ENCODE measurements at regions not wholly inside any gene's neighbourhood (a gene's known extent, or its start where the extent isn't known, plus 50 kb on each side); places are given as distances from the start of the nearest gene placed in this dataset.

DNA sequence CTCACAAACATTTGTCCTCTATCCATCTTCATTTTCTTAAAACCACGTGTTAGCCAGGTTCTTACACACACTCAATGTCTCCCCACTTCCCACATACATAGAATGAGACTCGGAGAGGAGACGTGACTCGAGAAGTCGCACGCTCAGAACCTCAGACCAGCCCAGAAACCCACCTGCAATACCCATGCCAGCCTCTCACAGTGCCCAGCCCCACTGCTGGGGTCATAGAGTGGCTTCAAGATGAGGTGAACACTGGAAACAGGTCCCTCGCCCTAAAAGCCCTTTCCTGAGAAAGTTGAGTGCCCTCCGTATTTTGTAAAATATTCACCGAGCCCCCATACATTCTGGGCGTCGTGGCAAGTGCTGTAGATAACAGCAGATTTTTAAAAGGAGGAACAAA, 487.4 kb downstream of the EIPR1 start:
- ATAC-seq, result no peak

DNA sequence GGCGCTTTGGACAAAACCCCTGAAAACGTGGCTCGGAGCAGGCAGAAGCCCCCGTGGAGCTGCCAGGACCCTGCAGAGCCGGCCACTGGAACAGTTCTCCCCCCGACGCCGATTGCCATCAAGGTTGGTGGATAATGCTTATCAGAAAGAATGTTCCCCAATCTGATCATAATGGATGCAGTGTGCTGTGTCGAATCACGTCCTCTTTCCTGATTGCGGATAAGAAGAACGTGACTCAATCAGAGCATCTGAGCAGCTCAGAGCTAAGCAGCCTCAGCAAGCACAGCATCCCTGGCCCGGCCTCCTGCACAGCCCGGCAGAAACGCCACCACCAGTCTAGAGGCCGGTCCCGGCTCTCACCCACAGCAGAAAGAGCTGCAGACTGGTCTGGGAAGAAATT, 488.0 kb downstream of the EIPR1 start:
- no peak for ATAC-seq

DNA sequence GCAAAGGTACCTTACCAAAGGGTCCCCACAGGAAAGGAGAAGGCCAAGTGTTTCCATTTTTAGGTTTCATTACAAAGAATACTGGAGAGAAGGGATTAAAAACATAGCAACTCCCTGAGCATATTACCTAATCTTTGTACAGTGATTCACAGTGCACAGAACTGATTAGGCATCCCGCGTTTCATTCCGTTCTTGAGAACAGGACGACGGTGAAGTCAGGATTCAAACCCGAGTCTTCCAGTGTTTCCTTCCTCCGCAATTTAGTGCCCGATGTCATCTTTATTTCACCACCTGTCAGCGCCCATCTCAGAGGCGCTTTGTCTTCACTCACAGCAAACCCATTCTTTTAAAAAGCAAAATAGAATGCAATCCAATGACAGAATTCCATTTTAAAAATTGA, 488.5 kb downstream of the EIPR1 start:
- ATAC-seq, result no peak

DNA sequence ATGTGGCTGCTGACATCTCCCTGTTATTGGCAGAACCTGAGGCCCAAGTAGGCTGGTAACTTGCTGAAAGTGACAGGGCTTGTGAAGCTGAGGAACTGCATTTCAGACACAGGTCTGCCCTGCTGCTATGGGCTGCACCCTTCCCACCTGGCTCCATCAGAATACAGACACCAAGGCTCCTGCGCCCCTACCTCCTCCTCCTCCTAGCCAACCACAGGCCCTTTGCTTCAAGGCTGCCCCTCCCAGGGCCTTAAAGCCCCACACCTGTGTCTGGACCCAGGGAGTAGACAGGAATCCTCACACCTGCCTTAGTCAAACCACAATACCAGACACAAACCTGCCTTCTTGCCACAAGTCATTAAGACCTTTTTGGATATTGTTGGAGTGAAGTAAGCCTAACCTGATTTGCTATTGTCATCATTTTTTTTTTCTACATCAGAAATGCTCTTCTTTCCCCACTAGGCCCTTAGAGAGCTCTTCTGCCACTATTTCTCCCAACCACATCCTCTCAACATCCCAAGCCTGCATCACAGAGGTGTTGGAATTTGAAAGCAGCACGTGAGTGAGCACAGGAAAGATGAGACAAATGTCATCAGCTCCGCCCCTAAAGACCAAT, 489.7 kb downstream of the EIPR1 start:
- ATAC-seq, result no peak

DNA sequence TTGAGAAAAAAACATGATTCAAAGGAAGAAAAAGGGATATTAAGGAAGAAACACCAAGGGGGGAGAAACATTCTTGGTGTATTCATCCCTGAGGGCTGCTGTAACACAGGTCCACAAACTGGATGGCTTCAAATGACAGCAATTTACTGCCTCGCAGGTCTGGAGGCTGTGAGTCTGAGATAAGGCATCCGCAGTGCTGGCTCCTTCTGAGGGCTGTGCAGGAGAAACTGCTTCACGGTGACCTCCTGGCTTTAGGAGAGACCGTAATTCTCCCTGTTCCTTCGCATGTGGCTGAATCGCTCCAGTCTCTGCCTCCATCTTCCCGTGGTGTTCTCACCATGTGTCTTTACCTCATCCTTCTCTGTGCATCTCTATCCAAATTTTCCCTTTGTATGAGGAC, 490.7 kb downstream of the EIPR1 start:
- no peak for ATAC-seq

DNA sequence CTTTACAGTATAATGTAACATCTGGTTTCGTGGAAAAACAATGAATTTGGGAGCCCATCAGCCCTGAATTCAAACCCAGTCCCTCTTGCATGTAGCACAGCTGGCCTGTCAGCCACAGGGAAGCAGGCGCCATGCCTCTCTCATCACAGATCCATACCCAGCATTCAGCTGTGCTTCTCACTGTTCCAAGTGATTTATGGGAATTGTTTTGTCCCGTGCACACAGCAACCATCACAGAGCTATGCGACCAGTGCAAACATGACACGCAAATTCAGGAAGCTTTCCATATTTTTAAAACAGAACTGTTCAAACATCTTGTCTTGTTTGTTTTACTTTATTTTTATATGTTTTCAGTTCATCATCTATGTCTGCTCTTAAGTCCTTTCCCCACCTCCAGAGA, 496.1 kb downstream of the EIPR1 start:
- no peak for ATAC-seq

DNA sequence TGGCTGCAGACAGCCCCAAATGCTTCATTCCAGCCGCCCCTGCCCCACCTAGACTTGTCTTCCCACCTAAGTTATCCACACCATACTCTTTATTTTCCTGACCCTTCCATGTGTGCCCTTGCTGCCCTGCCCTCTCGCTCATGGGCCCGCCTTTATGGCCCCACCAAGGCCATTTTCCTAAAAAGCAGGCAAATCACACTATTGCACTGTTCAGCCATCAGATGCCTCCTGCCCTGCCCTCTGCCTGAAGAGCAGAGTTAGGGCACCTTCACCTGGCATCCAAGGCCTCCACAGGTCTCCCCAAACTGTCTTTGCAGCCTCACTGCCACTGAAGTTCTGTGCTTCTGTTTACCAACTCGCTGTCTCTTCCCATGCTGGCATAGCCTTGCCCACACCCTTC, 496.7 kb downstream of the EIPR1 start:
- ATAC-seq, result no peak

DNA sequence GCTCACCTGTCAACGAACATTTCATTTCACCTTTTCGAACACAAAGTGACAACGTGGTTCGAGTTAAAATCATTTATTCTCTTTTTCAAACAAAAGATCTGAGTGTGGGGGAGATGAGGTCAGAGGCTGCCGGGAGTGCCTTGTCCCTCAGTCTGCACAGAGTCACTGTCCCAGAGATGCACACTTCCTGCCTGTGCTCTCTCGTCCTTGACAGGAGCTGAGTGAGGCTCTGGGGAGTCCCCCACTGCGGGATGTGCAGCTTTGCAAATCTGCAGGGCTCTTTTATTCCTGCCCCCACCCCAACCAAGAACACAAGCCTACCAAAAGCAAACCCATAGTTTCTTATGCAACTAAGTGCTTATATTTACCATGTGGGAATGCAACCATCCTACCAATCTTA, 497.8 kb downstream of the EIPR1 start:
- ATAC-seq, result no peak

DNA sequence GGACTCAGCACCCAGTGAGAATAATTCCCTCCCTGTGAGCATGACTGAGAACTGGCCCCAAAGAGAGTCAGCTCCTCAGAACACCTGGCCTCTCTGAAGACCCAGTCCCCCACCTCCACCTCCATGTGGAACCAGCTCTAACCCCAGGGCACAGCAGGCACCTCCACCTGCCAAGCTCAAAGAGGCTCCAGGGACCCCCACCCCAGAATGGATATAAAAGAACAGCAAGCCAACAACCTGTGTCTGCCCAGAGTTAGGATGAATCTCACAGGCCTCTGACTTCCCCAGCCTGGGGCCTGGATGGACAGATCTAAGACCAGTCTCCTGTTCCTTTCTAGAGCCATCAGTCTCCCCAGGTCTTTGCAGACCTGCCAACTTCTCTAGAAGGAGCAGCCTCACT, 498.5 kb downstream of the EIPR1 start:
- ATAC-seq, result no peak

DNA sequence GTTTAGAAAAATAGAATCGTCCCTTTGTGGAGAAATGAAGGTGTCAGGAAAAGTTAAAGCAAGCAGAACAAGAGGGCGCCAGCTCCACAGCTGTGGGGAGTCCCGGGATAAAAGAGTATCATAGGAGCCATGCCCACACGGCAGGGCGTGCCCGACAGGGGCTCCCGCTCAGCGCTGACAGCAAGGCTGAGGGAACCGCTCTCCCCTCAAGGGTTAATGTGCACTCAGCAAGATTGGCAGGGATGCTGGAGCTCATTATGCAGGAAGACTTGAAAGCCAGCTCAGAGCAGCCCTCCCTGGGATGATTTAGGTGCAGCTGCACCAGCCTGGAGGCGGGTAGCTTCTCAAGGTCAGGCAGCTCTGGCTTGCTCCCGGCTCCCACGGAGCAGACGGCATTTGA, 500.2 kb downstream of the EIPR1 start:
- no peak for ATAC-seq

DNA sequence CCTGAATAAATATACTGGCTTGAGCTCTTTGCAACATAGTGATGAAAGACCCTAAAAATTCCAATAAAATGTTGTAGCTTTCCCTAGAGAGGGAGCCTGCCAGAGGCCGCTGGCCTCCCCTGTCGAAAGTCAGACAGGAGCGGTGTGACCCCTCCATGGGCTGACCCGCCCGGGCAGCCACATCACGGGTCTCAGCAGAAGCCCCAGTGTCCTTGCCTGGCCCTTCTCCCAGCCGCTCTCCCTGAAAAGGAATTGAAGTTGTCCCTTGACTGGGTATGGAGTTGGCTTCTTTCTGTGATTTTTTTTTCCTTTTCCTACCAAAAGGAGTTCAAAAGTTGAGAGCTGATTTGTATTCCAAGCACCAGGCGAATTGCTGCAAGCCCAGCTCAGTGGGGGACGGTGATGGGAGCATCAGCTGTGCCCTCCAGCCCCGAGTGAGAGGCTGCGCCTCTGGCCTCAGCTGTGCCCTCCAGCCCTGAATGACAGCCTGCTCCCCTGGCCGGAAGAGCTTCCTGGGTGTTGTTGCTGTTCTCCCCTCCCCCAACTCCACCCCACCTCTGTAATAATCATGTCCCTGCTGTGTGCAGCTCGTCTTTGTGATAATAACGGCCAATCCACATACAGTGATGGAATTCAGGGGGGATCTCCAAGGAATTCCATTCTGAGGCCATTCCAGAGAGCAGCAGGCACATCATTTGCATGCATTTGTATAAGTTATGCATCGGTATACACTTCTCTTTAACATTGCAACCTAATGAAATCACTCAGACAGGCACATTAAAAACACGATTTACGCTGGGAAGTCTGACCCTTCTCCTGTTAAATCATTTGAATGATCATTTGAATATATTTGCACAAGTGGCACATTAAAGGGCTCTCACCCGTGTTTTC, 501.0 kb downstream of the EIPR1 start:
- no peak for ATAC-seq

DNA sequence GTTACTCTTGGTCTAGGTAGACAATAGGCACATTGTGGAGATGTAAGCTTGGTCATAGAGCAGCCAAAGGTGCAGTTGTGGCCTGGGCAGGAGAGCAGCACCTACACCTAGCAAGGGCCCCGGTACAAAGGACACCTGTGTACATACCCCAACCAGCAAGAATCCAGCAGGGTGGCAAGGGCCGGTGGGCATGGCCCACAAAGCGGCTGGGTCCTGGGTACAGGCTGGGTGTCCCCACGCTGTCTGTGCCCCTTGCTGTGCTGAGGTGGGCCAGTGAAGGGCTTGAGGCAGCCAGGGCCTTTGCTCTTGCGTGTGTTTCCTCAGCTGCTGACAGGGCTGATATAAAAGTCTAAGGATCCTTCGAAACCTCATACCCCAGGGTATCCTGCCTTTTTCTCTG, 501.8 kb downstream of the EIPR1 start:
- ATAC-seq, result no peak

DNA sequence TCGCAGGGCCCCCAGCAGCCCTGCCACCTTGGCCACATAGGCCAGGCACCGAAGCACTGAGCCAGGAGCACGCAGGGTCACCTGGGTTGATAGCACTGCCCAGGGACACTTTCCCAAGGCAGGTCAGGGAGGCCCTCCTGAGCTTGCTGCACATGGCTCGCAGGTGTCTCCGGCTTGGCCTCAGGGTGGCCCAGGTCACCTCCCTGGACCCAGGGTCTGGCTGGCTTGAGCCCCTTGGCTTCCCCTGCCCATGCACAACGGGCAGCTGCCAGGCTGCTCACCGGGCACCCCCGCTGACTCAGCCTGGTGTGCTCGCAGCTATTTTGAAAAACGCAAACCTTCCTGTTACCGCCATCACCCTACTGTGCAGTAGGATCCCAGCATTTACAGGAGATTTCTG, 502.3 kb downstream of the EIPR1 start:
- ATAC-seq, result no peak

DNA sequence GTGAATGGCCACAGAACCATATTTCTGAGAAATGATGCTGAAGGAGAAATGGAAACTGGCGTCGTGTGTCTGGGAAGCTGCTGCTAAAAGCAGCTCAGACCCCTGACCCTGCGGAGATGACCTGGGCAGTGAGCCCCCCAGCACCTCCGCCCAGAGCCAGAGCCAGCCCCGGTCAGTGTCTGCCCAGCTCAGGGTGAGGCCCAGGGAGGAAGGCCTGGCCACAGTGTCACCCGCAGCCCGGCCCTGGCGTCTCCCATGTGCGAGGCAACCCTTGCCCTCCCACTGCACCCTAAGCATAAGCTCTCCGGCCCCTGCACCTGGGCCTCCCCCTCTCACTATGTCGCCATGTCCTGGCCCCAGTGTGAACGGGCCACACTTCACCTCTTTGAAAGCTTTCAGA, 502.8 kb downstream of the EIPR1 start:
- no peak for ATAC-seq

DNA sequence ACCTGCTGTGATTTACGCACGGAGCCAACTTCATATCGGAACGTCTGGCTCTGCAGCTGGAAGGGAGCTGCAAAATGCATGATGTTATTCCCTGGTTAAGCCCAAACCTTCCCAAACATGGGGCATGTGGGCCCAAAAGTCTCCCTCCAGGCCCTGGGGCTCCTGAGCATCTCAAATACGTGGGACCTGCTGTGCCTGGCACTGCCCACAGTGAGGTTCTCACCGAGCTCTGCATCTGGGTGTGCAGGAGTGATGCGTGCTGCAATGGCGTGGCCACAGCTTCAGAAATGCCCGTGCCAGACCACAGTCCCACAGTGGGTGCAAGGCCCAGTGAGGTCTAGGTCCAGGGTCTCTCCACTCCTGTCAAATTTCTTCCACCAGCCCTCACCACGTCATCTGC, 503.3 kb downstream of the EIPR1 start:
- ATAC-seq, result no peak

DNA sequence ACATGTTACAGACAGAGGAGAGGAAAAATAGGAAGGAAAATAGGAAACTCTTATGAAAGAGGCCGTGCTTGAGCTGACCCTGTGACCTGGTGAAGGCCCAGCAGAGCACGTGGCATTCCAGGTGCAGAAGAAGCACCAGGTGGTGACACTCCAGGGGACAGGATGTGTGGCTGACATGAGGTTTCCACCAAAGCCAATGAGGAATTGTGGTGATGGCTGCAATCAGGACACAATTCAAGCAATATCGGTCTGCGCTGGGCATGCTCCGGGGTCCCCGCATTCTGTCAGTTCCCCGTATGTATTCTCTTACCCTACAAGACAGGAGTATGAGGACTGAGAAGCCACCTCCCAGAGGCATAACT, 504.2 kb downstream of the EIPR1 start:
- no peak for ATAC-seq

DNA sequence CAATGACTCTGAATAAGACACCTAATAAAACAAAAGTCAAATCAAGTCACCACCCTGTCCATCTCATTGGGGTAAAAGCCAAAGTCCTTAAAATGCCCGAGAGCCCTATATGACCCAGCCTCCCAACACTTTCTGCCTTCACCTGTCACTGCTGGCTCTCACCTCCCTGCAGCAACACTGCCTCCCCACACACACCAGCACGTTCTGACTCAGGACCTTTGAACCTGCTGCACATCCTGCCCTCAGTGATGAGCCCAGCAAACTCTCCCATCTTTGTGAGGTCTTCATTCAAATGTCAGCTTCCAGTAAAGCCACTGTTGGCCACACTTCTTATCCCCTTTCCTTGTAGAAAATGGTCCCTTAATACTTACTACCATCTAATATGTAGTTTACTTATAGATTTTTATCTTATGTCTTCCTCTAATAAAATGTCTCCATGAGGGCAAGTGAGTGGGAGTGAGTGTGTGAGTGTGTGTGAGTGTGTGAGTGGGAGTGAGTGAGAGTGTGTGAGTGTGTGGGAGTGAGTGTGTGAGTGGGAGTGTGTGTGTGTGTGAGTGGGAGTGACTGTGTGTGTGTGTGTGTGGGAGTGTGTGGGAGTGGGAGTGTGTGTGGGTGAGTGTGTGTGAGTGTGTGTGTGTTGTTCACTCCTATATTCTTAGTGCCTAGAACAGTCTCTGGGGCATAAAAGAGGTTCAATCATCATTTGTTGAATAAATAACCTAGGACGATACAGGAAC, 504.7 kb downstream of the EIPR1 start:
- ATAC-seq, result no peak

DNA sequence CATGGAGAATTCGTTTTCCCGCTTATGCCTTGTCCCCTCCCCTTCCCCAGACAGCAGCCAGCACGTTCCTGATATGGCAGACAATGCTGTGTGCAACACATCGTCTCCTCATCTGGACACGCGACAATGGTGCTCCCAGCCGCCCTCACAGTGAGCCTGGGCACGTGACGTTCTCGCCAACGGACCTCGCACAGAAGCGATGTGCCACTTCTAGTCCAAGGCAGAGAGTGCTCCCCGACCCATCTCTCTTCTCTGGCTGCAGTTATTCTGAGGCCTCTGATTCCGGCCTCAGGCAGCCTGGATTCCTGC, 505.4 kb downstream of the EIPR1 start:
- no peak for ATAC-seq

DNA sequence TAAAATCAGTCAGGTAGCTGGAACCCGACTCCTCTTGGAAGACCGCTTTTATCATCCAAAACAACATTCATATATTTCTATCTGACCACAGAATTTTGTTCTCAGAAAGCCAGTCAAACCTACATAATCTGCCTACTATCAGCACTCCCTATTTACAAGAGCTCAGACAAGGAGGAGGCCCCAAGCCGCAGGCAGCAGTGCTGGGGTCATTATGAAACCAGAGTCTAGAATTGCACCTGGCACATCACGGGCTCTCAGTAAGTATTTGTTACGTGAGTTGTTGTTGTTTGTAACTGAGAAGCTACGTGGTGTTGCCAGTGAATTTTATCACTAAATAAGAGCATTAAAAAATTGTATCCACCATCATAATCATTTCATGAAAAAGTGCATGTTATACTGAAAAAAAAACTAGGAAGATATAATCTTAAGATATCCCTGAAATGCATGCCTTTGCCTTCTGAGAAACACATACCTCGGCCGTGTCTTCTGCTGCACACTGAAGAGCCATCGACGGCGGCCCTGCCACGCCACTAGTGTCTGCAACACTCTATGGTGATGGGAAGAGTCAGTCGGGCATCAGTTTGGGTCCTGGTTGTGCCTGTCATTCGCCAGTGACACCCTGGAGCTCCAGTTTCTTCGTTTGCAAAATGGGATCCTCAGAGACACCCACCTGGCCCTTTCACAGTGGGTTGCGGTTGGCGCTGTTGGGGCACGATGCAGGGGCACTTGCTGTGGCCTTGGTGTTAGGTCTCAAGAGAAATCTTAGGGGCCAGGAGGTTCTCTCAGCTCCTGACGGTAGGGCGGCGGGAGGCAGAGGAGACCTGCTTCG, 505.9 kb downstream of the EIPR1 start:
- ATAC-seq, result no peak

DNA sequence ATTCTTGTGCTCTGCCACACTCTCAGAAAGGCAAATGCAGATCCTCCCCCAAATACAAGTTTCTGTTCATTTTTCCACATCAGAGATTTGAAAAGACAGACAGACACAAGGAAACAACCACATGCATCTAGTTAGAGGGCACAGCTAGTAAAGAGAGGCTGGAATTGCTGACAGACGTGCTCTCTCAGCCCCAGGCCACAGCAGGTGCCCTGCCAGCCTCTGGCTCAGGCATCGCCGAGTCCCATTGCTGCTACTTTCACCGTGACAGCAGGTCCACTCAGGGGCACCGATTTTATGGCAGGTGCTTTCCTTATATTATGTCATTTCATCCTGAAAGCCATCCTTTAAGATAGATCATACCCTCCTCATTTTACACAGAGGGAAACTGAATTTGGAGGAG, 507.5 kb downstream of the EIPR1 start:
- no peak for ATAC-seq

DNA sequence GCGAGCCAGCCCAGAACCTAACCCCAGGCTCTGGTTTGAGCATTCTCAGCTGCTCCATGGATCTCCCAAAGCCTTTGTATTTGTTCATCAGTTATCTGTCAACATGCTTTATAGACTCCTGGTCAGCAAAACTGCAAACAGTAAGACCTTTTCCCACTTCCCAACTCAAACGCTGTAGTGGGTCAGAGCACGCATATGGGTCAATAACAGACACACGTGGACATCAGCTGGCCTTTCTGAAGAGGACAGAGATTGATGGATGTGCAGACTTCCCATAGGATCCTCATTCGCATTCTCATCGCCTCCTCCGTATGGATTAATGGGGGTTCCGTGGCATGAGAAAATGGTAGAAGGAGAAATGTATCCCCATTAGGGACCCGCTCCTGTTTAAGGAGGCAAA, 508.1 kb downstream of the EIPR1 start:
- no peak for ATAC-seq

DNA sequence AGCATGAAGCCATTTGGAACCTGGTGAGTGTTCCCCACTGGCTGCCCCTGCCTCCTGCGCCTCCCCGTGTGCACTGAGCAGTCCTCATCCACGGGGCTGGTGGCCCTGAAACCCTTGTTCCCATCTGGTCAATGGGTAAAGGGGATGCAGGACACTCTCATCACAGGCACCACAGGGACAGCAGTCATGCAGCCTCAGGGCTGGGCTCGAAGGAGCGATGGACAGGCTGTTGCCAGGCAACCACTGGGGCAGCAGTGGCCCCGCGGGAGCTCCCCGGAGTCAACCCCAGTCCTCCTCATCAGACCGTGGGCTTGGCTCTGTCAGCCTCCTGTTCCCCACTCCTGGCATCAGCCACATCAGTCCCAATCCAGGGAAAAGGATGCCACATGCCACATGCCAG, 509.5 kb downstream of the EIPR1 start:
- no peak for ATAC-seq

DNA sequence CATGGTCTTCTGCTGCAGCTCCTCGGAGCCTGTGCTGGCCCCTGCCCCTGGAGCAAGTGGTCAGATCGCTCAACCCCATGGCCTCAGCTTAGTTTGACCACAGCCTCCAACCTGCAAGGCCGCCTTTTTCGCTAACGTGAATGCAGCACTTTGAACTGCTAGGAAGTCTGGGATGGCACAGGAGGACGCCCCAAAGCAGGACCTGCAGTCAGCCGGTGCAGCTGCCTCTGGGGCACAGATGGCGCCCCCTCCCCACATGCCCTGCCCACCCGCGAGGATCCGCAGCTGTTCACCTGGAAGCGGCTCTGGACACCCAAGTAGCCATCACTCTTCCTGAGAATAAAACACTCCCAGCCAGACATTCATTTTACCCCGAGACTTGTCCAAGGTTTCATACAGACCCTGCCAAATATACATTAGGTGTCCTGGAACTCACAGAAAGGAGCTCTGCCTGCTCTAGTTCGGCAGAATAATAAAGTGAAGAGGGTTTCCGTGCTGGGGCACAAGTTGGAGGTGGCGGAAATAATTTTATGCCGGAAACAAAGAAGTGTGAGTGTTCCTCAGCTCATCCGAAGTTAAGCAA, 510.1 kb downstream of the EIPR1 start:
- ATAC-seq, result no peak
